Kidney (tissue), 13 donors: ENCODE measurements at regions not wholly inside any gene's neighbourhood (a gene's known extent, or its start where the extent isn't known, plus 50 kb on each side); places are given as distances from the start of the nearest gene placed in this dataset.

ENCODE experiments used
- DNase-seq, 5 donors: peaks; one replicate each; pipeline ENCODE4 v3.0.0-alpha.2; 2013 to 2020
- FAIRE-seq: peaks from 2 replicates; lab custom pipeline; 2012; peaks lifted over from hg19 to GRCh38; lab: Jason Lieb, UNC
- H3K27ac ChIP-seq, 2 donors: one replicate each; pipeline ENCODE4 v1.7.0; 2013; ENCODE audit warnings: low read depth in 2 of 2, low read length in 2 of 2, inconsistent platforms in 1 of 2
- H3K27me3 ChIP-seq: one replicate; pipeline ENCODE4 v1.7.1; 2013; ENCODE audit warnings: low read length, inconsistent platforms; ENCODE audit not compliant: control insufficient read depth, insufficient read depth
- H3K36me3 ChIP-seq, 3 donors: one replicate each; pipeline versions ENCODE4 v1.7.0 to v1.7.1; 2013; ENCODE audit warnings: low read length in 3 of 3, control low read depth in 1 of 3, inconsistent platforms in 1 of 3; ENCODE audit not compliant: insufficient read depth in 3 of 3, control insufficient read depth in 2 of 3
- H3K4me1 ChIP-seq, 3 donors: one replicate each; pipeline versions ENCODE4 v1.7.0 to v1.7.1; 2013; ENCODE audit warnings: low read length in 3 of 3, inconsistent platforms in 1 of 3, low read depth in 1 of 3; ENCODE audit not compliant: control insufficient read depth in 2 of 3, insufficient read depth in 2 of 3
- H3K4me3 ChIP-seq, 3 donors: one replicate each; pipeline versions ENCODE4 v1.7.0 to v1.8.1; 2013; ENCODE audit warnings: low read length in 3 of 3, control low read depth in 1 of 3, inconsistent platforms in 1 of 3
- H3K9ac ChIP-seq, 3 donors: one replicate each; pipeline versions ENCODE4 v1.7.0 to v1.7.1; 2013; ENCODE audit warnings: low read length in 3 of 3, control low read depth in 1 of 3, inconsistent platforms in 1 of 3
- H3K9me3 ChIP-seq, 3 donors: one replicate each; pipeline versions ENCODE4 v1.7.0 to v1.7.1; 2013; ENCODE audit warnings: low read length in 3 of 3, control low read depth in 1 of 3, inconsistent platforms in 1 of 3; ENCODE audit not compliant: control insufficient read depth in 2 of 3, insufficient read depth in 1 of 3
- CTCF ChIP-seq: IDR thresholded peaks from 3 replicates; pipeline ENCODE4 v1.5.1; 2012; ENCODE audit warnings: mild to moderate bottlenecking, moderate library complexity, borderline replicate concordance; ENCODE audit not compliant: insufficient read depth; ENCODE audit errors: extremely low read depth
- intact Hi-C: fragments of 100-400 bp; cut with DNase I; formaldehyde crosslinking; loops from one replicate; pipeline ENCODE4 v1.11.1; 2022
- donor health status: control.
- donor health status: control.
- donor health status: control.
- donor health status: control.
- donor health status: control.
- donor health status: DM: yes; HTN: yes; CAD: no.
- donor health status: Normal renal cell carcinoma (clear cell type).

- Histone ChIP-seq H3K27ac (no peak overlapping the region), H3K4me1 (no peaks in the 10 kb centered on the region), H3K36me3 (no peaks in the 10 kb centered on the region), H3K4me3 (no peak overlapping the region), H3K9me3 (no peaks in the 10 kb centered on the region), H3K27me3 (no peaks in the 10 kb centered on the region), H3K9ac (no peak overlapping the region)
- DNase-seq (peak in 1 of 5 donors; percentile 19), FAIRE-seq (no peak)
- intact Hi-C loops: no loop called here
- TF ChIP-seq CTCF: no peak
Observed at GRCh38 chr3:107068980-107069379, 308.3 kb upstream of the CCDC54 start.

- Histone ChIP-seq H3K4me1 (no peaks in the 10 kb centered on the region), H3K4me3 (no peak overlapping the region), H3K36me3 (no peaks in the 10 kb centered on the region), H3K9ac (no peak overlapping the region), H3K9me3 (no peaks in the 10 kb centered on the region), H3K27ac (no peak overlapping the region), H3K27me3 (no peaks in the 10 kb centered on the region)
- FAIRE-seq (no peak), DNase-seq (no peak)
- intact Hi-C loops: no loop called here
- TF ChIP-seq CTCF: no peak
Observed at GRCh38 chr3:107076946-107077345, 300.3 kb upstream of the CCDC54 start.

- Histone ChIP-seq H3K36me3 (no peaks in the 10 kb centered on the region), H3K9me3 (no peaks in the 10 kb centered on the region), H3K9ac (no peak overlapping the region), H3K27ac (no peak overlapping the region), H3K4me3 (no peak overlapping the region), H3K4me1 (no peaks in the 10 kb centered on the region), H3K27me3 (no peaks in the 10 kb centered on the region)
- no peak for FAIRE-seq
- no peak for TF ChIP-seq CTCF
- intact Hi-C loops: no loop called here
- no peak for DNase-seq
Observed at GRCh38 chr3:107077391-107077790, 299.8 kb upstream of the CCDC54 start.

DNA sequence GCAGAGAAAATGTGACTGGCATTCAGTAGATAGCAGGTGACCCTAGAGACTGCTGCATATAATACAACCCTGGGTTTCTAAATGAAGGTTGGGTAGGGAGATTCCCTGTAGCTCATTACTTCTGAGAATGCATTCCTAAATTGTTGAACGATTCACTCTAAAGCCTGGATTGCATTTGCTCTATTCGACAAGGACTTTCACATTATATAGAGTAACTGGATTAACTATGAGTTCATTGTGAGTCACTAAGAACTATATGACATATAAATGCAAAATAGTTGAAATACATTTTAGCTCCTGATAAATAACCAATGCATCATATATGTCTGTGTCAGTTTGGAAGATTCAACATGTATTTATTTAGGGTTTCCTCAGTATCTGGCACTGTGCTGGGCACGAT is 294.7 kb upstream of the CCDC54 start:
- intact Hi-C loops: no loop called here
- no peak for DNase-seq

More for the DNA sequence above, 294.7 kb upstream of the CCDC54 start:
- H3K4me1 ChIP-seq: no peaks in the 10 kb centered on the region
- no peaks in the 10 kb centered on the region for H3K36me3 ChIP-seq
- no peak for TF ChIP-seq CTCF
- no peak overlapping the region for H3K9ac ChIP-seq
- FAIRE-seq: no peak
- H3K9me3 ChIP-seq: no peaks in the 10 kb centered on the region
- no peaks in the 10 kb centered on the region for H3K27me3 ChIP-seq
- H3K27ac ChIP-seq: no peak overlapping the region
- no peak overlapping the region for H3K4me3 ChIP-seq
